ENCODE measurements at regions not wholly inside any gene's neighbourhood (a gene's known extent, or its start where the extent isn't known, plus 50 kb on each side); places are given as distances from the start of the nearest gene placed in this dataset.

DNA sequence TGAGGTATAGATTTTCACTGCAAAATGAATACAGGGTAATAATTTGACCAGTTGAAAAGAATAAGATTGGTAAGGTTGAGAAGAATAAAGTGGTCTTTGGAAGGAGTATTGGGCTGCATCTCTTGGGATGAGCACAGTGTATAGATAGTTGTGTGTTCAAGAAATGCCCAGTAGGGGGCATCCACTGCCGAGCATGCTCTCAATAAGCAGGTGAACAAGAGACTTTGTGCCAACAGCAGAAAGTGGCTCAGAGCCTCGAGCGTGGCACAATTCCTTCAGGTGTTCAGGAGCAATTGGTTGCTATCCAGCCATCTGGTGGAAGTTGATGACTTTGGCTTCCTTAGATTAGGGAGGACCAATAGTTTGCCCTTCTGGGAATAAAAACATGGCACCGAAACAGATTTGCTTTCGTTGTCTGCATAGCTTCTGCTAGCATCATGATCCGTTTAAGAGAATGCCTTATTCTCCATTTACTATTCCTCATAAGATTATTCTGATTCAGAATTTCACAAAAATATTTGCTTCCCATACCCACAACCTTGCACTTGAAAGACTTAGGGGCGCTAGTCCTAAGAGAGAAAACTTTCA, 258.1 kb upstream of the NEIL3 start:
- no peak overlapping the region for H3K4me3 ChIP-seq (ENCODE audit: low read depth, low read length)
- no peaks in the 10 kb centered on the region for H3K79me2 ChIP-seq
- no peak overlapping the region for H2AFZ ChIP-seq
- H3K4me1 ChIP-seq: no peaks in the 10 kb centered on the region
- H3K9ac ChIP-seq: no peak overlapping the region
- H3K27me3 ChIP-seq (ENCODE audit: control insufficient read depth, insufficient read depth, low read length): no peaks in the 10 kb centered on the region
- no peak overlapping the region for H3K27ac ChIP-seq
- TF ChIP-seq, protein P1, sequence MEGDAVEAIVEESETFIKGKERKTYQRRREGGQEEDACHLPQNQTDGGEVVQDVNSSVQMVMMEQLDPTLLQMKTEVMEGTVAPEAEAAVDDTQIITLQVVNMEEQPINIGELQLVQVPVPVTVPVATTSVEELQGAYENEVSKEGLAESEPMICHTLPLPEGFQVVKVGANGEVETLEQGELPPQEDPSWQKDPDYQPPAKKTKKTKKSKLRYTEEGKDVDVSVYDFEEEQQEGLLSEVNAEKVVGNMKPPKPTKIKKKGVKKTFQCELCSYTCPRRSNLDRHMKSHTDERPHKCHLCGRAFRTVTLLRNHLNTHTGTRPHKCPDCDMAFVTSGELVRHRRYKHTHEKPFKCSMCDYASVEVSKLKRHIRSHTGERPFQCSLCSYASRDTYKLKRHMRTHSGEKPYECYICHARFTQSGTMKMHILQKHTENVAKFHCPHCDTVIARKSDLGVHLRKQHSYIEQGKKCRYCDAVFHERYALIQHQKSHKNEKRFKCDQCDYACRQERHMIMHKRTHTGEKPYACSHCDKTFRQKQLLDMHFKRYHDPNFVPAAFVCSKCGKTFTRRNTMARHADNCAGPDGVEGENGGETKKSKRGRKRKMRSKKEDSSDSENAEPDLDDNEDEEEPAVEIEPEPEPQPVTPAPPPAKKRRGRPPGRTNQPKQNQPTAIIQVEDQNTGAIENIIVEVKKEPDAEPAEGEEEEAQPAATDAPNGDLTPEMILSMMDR (IDR thresholded peaks at IDR 0.05): no peak
- no peak overlapping the region for H3K4me2 ChIP-seq (ENCODE audit: low read length)
- H3K36me3 ChIP-seq (ENCODE audit: control insufficient read depth, insufficient read depth, low read length): no peaks in the 10 kb centered on the region
- no peaks in the 10 kb centered on the region for H3K9me3 ChIP-seq (ENCODE audit: control insufficient read depth, low read length)

DNA sequence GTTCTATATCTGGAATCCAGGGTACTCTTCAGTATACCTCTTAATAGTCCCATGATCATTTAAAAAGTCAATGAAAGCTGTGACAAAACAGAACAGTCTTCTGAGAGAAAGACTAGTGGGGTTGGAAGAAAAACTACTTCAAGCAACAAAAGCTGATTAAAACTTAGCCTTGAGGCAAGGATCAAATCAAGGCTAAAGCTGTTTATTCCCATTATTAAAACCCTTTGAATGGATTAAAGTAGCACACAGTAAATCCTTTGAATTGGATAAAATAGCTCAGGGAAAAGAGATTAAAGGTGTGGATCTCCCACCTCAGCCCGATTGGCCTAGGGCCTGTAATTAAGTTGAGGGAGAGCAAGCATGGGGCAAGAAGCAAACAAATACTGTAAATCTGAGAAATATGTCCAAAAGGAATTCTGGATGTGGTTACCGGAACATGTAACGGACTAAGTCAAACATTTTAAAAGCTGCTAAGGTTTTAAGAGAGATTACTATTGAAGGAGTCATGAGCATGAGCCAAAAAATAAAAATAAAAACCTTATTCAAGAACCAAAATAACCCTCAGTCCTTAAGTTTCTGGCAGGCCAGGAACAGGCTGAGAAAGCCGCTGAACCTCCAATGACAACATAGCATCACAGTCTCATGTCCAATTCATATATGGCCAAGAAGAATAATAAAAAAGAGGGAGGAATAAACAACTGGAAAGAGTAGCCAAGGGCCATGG, 257.3 kb upstream of the NEIL3 start:
- no peak overlapping the region for H3K9ac ChIP-seq
- H3K4me2 ChIP-seq (ENCODE audit: low read length): no peak overlapping the region
- no peaks in the 10 kb centered on the region for H3K27me3 ChIP-seq (ENCODE audit: control insufficient read depth, insufficient read depth, low read length)
- no peaks in the 10 kb centered on the region for H3K4me1 ChIP-seq
- TF ChIP-seq, protein P1 (IDR thresholded peaks at IDR 0.05): no peak
- no peaks in the 10 kb centered on the region for H3K9me3 ChIP-seq (ENCODE audit: control insufficient read depth, low read length)
- H3K4me3 ChIP-seq (ENCODE audit: low read depth, low read length): no peak overlapping the region
- H3K27ac ChIP-seq: no peak overlapping the region
- no peak overlapping the region for H2AFZ ChIP-seq
- H3K79me2 ChIP-seq: no peaks in the 10 kb centered on the region
- H3K36me3 ChIP-seq (ENCODE audit: control insufficient read depth, insufficient read depth, low read length): no peaks in the 10 kb centered on the region

DNA sequence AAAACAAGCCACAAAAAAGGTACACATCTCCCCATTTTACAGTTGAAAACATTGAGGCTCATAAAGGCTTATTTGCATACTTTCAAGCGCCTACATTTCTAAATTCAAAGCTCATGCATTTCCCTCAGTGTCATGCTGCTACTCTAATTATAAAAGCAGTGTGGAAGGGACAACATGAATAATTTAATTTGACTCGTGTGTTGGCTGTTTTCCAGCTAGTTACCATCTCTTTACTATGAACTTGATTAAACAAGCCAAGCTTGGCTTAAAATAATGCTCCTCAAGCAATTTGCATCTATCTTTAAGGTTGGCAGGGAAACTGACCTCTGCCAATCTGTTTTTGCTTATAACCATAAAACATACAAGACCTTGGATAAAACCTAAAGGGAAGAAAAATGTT, 252.5 kb upstream of the NEIL3 start:
- no peaks in the 10 kb centered on the region for H3K27me3 ChIP-seq (ENCODE audit: control insufficient read depth, insufficient read depth, low read length)
- H3K79me2 ChIP-seq: no peaks in the 10 kb centered on the region
- H2AFZ ChIP-seq: no peak overlapping the region
- H3K9ac ChIP-seq: no peak overlapping the region
- no peak overlapping the region for H3K4me2 ChIP-seq (ENCODE audit: low read length)
- TF ChIP-seq, protein P1 (IDR thresholded peaks at IDR 0.05): no peak
- no peaks in the 10 kb centered on the region for H3K36me3 ChIP-seq (ENCODE audit: control insufficient read depth, insufficient read depth, low read length)
- H3K4me3 ChIP-seq (ENCODE audit: low read depth, low read length): no peak overlapping the region
- H3K4me1 ChIP-seq: no peaks in the 10 kb centered on the region
- no peak overlapping the region for H3K27ac ChIP-seq
- no peaks in the 10 kb centered on the region for H3K9me3 ChIP-seq (ENCODE audit: control insufficient read depth, low read length)

DNA sequence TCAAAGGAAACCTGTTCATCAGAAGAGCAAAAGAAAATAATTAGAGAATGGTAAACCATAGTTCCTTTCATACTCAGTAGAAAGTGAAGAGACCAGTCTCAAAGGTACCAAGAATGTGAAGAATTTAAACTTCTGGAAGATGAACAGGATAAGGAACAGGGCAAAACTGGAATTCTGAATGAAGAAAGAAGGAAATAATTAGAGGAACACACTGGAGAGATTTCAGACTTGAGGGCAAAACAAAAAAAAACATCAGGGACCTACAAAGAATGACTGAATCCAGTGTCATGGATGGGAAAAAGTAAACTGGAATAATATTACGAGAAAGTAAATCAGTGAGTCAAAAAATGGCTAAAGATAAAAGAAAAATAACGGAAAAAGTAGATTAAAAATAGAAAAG, 245.6 kb upstream of the NEIL3 start:
- no peak overlapping the region for H3K27ac ChIP-seq
- no peaks in the 10 kb centered on the region for H3K27me3 ChIP-seq (ENCODE audit: control insufficient read depth, insufficient read depth, low read length)
- no peak overlapping the region for H3K9ac ChIP-seq
- H3K9me3 ChIP-seq (ENCODE audit: control insufficient read depth, low read length): no peaks in the 10 kb centered on the region
- H3K4me3 ChIP-seq (ENCODE audit: low read depth, low read length): no peak overlapping the region
- no peak overlapping the region for H3K4me2 ChIP-seq (ENCODE audit: low read length)
- no peaks in the 10 kb centered on the region for H3K79me2 ChIP-seq
- TF ChIP-seq, protein P1 (IDR thresholded peaks at IDR 0.05): no peak
- H3K4me1 ChIP-seq: no peaks in the 10 kb centered on the region
- H3K36me3 ChIP-seq (ENCODE audit: control insufficient read depth, insufficient read depth, low read length): no peaks in the 10 kb centered on the region
- no peak overlapping the region for H2AFZ ChIP-seq

Measured in parathyroid adenoma (tissue), 2 donors.